Parathyroid adenoma (tissue), 2 donors: ENCODE measurements at regions not wholly inside any gene's neighbourhood (a gene's known extent, or its start where the extent isn't known, plus 50 kb on each side); places are given as distances from the start of the nearest gene placed in this dataset.

Source experiments
- H2AFZ ChIP-seq: fragments of 300-600 bp; sonication (generic); one replicate; pipeline ENCODE4 v1.7.0; 2017; ENCODE audit warnings: antibody characterized with exemption, mild to moderate bottlenecking
- H3K27ac ChIP-seq: fragments of 300-600 bp; sonication (generic); one replicate; pipeline ENCODE4 v1.7.0; 2017
- H3K27me3 ChIP-seq: fragments of 300-600 bp; sonication (generic); one replicate; pipeline ENCODE4 v1.7.0; 2017; ENCODE audit warnings: low read length; ENCODE audit not compliant: control insufficient read depth, insufficient read depth
- H3K36me3 ChIP-seq: fragments of 300-600 bp; sonication (generic); one replicate; pipeline ENCODE4 v1.7.0; 2017; ENCODE audit warnings: low read length; ENCODE audit not compliant: control insufficient read depth, insufficient read depth
- H3K4me1 ChIP-seq: fragments of 300-600 bp; sonication (generic); one replicate; pipeline ENCODE4 v1.7.0; 2017; ENCODE audit warnings: control low read depth
- H3K4me2 ChIP-seq: fragments of 300-600 bp; sonication (generic); one replicate; pipeline ENCODE4 v1.7.0; 2017; ENCODE audit warnings: low read length
- H3K4me3 ChIP-seq: fragments of 300-600 bp; sonication (generic); one replicate; pipeline ENCODE4 v1.7.0; 2017; ENCODE audit warnings: low read depth, low read length
- H3K79me2 ChIP-seq: fragments of 300-600 bp; sonication (generic); one replicate; pipeline ENCODE4 v1.7.0; 2017; ENCODE audit warnings: control low read depth
- H3K9ac ChIP-seq: fragments of 300-600 bp; sonication (generic); one replicate; pipeline ENCODE4 v1.7.0; 2017; ENCODE audit warnings: mild to moderate bottlenecking
- H3K9me3 ChIP-seq: fragments of 300-600 bp; sonication (generic); one replicate; pipeline ENCODE4 v1.7.0; 2017; ENCODE audit warnings: low read length; ENCODE audit not compliant: control insufficient read depth
- TF ChIP-seq, protein P1 (sequence below): fragments of 300-600 bp; sonication (generic); IDR thresholded peaks from one replicate; pipeline ENCODE4 v1.7.0; 2017; ENCODE audit warnings: antibody characterized with exemption, mild to moderate bottlenecking
- donor health status: primary hyperparathyroidism.

DNA sequence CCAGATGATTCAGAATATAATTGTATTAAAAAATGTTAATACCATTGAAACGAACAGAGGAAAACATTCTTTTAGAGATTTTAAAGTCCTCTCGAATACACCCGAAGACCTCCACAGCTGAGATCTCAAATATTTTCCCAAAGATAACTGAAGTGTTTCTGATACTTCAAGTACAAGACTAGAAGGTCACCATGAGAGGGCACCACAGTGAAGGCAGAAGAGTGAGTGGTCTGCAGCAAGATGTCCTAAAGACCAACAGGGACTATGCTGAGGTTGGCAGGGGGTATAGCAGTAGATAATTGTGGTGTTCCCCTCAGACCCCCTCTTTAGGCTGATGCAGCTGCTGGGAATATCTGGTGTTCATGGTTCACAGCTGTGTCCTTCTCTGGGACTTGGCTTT, 156.5 kb downstream of the PDCD6IP start:
- Histone ChIP-seq H3K4me2 (no peak overlapping the region), H3K36me3 (no peaks in the 10 kb centered on the region), H3K9ac (no peak overlapping the region), H3K79me2 (no peaks in the 10 kb centered on the region), H3K27me3 (no peaks in the 10 kb centered on the region), H3K4me3 (no peak overlapping the region), H2AFZ (no peak overlapping the region), H3K4me1 (no peaks in the 10 kb centered on the region), H3K9me3 (no peaks in the 10 kb centered on the region), H3K27ac (no peak overlapping the region)
- TF ChIP-seq, protein P1, sequence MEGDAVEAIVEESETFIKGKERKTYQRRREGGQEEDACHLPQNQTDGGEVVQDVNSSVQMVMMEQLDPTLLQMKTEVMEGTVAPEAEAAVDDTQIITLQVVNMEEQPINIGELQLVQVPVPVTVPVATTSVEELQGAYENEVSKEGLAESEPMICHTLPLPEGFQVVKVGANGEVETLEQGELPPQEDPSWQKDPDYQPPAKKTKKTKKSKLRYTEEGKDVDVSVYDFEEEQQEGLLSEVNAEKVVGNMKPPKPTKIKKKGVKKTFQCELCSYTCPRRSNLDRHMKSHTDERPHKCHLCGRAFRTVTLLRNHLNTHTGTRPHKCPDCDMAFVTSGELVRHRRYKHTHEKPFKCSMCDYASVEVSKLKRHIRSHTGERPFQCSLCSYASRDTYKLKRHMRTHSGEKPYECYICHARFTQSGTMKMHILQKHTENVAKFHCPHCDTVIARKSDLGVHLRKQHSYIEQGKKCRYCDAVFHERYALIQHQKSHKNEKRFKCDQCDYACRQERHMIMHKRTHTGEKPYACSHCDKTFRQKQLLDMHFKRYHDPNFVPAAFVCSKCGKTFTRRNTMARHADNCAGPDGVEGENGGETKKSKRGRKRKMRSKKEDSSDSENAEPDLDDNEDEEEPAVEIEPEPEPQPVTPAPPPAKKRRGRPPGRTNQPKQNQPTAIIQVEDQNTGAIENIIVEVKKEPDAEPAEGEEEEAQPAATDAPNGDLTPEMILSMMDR: no peak

DNA sequence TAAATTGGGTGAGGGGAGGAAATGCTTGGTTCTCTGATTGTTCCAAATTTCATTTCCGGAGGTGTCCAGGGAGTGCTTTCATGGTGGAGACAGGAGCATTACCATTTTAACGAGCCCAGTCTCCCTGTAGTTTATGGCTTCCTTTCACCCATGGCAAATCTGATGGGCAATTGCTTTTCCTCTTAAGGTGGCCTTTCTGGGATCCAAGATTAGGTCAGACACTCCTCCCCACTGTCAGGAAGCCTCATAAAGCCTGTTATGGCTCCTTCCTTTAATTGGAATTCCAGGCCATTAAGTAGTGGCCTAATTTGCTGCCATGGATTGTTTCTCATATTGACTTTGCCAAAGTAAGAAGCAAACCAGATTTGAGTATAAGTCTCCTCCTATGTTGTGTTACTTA, 157.8 kb downstream of the PDCD6IP start:
- Histone ChIP-seq H3K9ac (no peak overlapping the region), H3K36me3 (no peaks in the 10 kb centered on the region), H3K79me2 (no peaks in the 10 kb centered on the region), H3K4me3 (no peak overlapping the region), H3K4me1 (no peaks in the 10 kb centered on the region), H3K27ac (no peak overlapping the region), H3K4me2 (no peak overlapping the region), H3K9me3 (no peaks in the 10 kb centered on the region), H2AFZ (no peak overlapping the region), H3K27me3 (no peaks in the 10 kb centered on the region)
- TF ChIP-seq, protein P1: no peak

DNA sequence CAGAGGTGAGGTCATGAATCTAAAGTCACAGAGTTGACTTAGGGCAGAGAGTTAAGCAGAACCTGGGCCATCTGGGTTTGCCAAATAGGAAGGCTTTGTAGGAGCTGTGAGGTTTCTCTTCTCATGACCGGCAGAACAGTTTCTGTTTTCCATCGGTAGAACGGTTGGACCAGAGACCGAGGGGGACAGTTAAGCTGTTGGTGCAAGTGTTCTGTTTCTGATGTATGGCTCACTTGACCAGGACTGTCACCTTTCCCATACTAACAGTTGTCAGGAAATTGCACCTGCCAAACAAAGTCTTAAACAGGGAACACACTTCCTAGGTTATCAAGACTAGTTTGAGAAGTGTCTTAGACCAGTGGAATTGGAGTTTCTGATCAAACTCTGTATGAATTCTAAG, 158.3 kb downstream of the PDCD6IP start:
- Histone ChIP-seq H3K27me3 (no peaks in the 10 kb centered on the region), H3K27ac (no peak overlapping the region), H3K36me3 (no peaks in the 10 kb centered on the region), H3K9me3 (no peaks in the 10 kb centered on the region), H3K9ac (no peak overlapping the region), H3K4me3 (no peak overlapping the region), H3K79me2 (no peaks in the 10 kb centered on the region), H3K4me1 (no peaks in the 10 kb centered on the region), H3K4me2 (no peak overlapping the region), H2AFZ (no peak overlapping the region)
- TF ChIP-seq, protein P1: no peak

DNA sequence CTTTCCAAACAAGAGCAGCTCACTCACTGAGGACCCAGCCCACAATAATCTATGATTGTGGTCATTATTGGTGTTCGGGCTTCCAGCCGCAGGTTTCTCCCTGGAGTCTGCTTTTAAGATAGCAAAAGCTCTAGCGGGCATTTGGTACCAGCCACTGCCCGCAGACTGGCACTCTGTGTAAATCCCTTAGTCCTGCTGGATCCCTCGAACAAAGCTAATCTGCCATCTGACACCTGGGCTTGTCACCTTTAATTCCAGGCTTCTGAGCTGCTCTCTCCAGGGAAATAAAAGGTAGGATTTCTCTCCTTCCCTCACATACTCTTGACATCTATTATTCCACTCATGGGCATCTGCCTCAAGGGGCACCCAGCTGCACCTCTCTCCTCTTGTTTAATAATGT, 158.7 kb downstream of the PDCD6IP start:
- H2AFZ ChIP-seq: no peak overlapping the region

DNA sequence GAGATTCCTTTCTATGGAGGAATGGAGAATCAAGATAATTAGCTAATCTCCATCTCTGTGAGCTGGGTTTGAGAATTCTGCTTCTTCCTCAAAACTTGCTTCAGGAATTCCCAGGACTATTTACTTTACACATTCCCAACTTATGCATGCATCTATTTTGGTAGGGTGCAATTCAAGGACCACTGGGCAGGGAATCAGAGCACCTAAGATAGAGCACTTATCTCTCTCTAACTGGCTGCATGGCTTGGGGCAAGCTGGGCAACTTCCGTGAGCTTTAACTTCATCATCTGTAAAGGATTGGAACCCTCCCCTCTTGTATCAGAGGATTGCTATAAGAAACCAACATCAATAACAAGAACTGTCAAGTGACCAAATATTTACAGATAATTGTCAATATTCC, 160.2 kb downstream of the PDCD6IP start:
- H2AFZ ChIP-seq: no peak overlapping the region
- TF ChIP-seq, protein P1: no peak
- no peak overlapping the region for H3K4me2 ChIP-seq

More for the DNA sequence above, 158.7 kb downstream of the PDCD6IP start:
- Histone ChIP-seq H3K9ac (no peak overlapping the region), H3K4me1 (no peaks in the 10 kb centered on the region), H3K27ac (no peak overlapping the region), H3K9me3 (no peaks in the 10 kb centered on the region), H3K4me2 (no peak overlapping the region), H3K4me3 (no peak overlapping the region), H3K27me3 (no peaks in the 10 kb centered on the region), H3K79me2 (no peaks in the 10 kb centered on the region), H3K36me3 (no peaks in the 10 kb centered on the region)
- TF ChIP-seq, protein P1: no peak

More for the DNA sequence above, 160.2 kb downstream of the PDCD6IP start:
- Histone ChIP-seq H3K4me3 (no peak overlapping the region), H3K9me3 (no peaks in the 10 kb centered on the region), H3K27me3 (no peaks in the 10 kb centered on the region), H3K4me1 (no peaks in the 10 kb centered on the region), H3K36me3 (no peaks in the 10 kb centered on the region), H3K9ac (no peak overlapping the region), H3K27ac (no peak overlapping the region), H3K79me2 (no peaks in the 10 kb centered on the region)
